HCT116 (cell line): ENCODE measurements at regions not wholly inside any gene's neighbourhood (a gene's known extent, or its start where the extent isn't known, plus 50 kb on each side); places are given as distances from the start of the nearest gene placed in this dataset.

Experiments
- ATAC-seq: fragments of 200-7000 bp; cut with Tn5 transposase; 2 replicates; pipeline ENCODE4 v1.9.1; 2020; ENCODE audit warnings: mild to moderate bottlenecking, moderate library complexity
- BruUV-seq: library from RNA; stranded (reverse); fragments of 400-500 nt; replicated peaks from 2 replicates; lab custom pipeline; 2021; lab: Mats Ljungman, UMichigan
- CTCF ChIA-PET: fragments of 300-600 bp; sonication (Branson Sonifier 250); formaldehyde crosslinking; loops from one replicate; lab custom pipeline; 2021; ENCODE audit warnings: antibody characterized with exemption; lab: Charles Lee
- POLR2A ChIA-PET: fragments of 300-600, 350-600 bp; sonication (Branson Sonifier 250); formaldehyde crosslinking; loops from one replicate; lab custom pipeline; 2021; ENCODE audit warnings: antibody characterized with exemption; lab: Charles Lee
- RAD21 ChIA-PET, 2 experiments: fragments of 300-600 bp; sonication (Branson Sonifier 250); formaldehyde crosslinking; loops; one replicate each; lab custom pipeline; 2023; ENCODE audit warnings: low total read pairs in 2 of 2; ENCODE audit not compliant: uncharacterized antibody in 2 of 2, unreplicated experiment in 2 of 2, low non-redundant PET in 1 of 2; lab: Charles Lee
- DNase-seq: peaks from one replicate; pipeline ENCODE4 v3.0.0-alpha.2; 2010; ENCODE audit warnings: low read depth, low spot score
- H2AFZ ChIP-seq: fragments of 200-600 bp; shearing (Covaris generic), sonication (generic); 2 replicates; pipeline ENCODE4 v1.6.1; 2017; ENCODE audit warnings: low read depth, mixed run types, mixed read lengths, antibody characterized with exemption, low read length; ENCODE audit not compliant: poor library complexity, severe bottlenecking
- H3K27ac ChIP-seq: 2 replicates; pipeline ENCODE4 v1.5.1; 2012; ENCODE audit warnings: low read depth, low read length
- H3K27me3 ChIP-seq: fragments of 200-600 bp; sonication (generic); 2 replicates; pipeline ENCODE4 v1.6.1; 2016; ENCODE audit warnings: mixed run types, low read length, mixed read lengths; ENCODE audit not compliant: insufficient read depth
- H3K36me3 ChIP-seq, 2 experiments: fragments of 200-500 bp in 1 of 2; fragments of 200-600 bp in 1 of 2; sonication (Bioruptor generic) in 1 of 2; sonication (generic) in 1 of 2; 2 replicates each; pipeline versions ENCODE4 v1.5.1 to v1.6.1; 2014 to 2016; ENCODE audit warnings: low read length in 2 of 2, inconsistent platforms in 1 of 2, mixed read lengths in 1 of 2, mixed run types in 1 of 2; ENCODE audit not compliant: insufficient read depth in 2 of 2, control insufficient read depth in 1 of 2
- H3K4me1 ChIP-seq, 2 experiments: fragments of 200-600 bp in 1 of 2; sonication (generic) in 1 of 2; 2 replicates each; pipeline versions ENCODE4 v1.5.1 to v1.6.1; 2012 to 2017; ENCODE audit warnings: low read length in 2 of 2, inconsistent platforms in 1 of 2, mild to moderate bottlenecking in 1 of 2, mixed read lengths in 1 of 2, mixed run types in 1 of 2, moderate library complexity in 1 of 2; ENCODE audit not compliant: insufficient read depth in 2 of 2, control insufficient read depth in 1 of 2
- H3K4me2 ChIP-seq: fragments of 200-600 bp; sonication (generic); 2 replicates; pipeline ENCODE4 v1.6.1; 2017; ENCODE audit warnings: mixed run types, low read length, mixed read lengths
- H3K4me3 ChIP-seq, 2 experiments: fragments of 200-600 bp in 1 of 2; sonication (generic) in 1 of 2; replicated peaks in 1 of 2; 2 replicates each; pipeline ENCODE4 v1.5.1; 2011 to 2016; ENCODE audit warnings: low read length in 2 of 2, control low read depth in 1 of 2, low read depth in 1 of 2, mild to moderate bottlenecking in 1 of 2, mixed read lengths in 1 of 2, mixed run types in 1 of 2
- H3K79me2 ChIP-seq: fragments of 200-600 bp; sonication (generic); 2 replicates; pipeline ENCODE4 v1.6.1; 2017; ENCODE audit warnings: mild to moderate bottlenecking, mixed run types, low read length, moderate library complexity, mixed read lengths; ENCODE audit not compliant: insufficient read depth
- H3K9ac ChIP-seq: fragments of 200-600 bp; sonication (generic); 2 replicates; pipeline ENCODE4 v1.6.1; 2016; ENCODE audit warnings: low read length, mixed read lengths
- H3K9me2 ChIP-seq: fragments of 200-600 bp; sonication (generic), shearing (Covaris generic); 2 replicates; pipeline ENCODE4 v1.6.1; 2017; ENCODE audit warnings: mixed run types, mild to moderate bottlenecking, moderate library complexity; ENCODE audit not compliant: insufficient read depth
- H3K9me3 ChIP-seq, 2 experiments: fragments of 200-500 bp in 1 of 2; fragments of 200-600 bp in 1 of 2; sonication (Bioruptor generic) in 1 of 2; sonication (generic) in 1 of 2; 2 replicates each; pipeline ENCODE4 v1.6.1; 2014 to 2017; ENCODE audit warnings: low read length in 2 of 2, mixed read lengths in 2 of 2, inconsistent platforms in 1 of 2, low read depth in 1 of 2, mild to moderate bottlenecking in 1 of 2, mixed run types in 1 of 2, moderate library complexity in 1 of 2; ENCODE audit not compliant: control insufficient read depth in 1 of 2, insufficient read depth in 1 of 2
- H4K20me1 ChIP-seq: fragments of 200-600 bp; sonication (generic), shearing (Covaris generic); 2 replicates; pipeline ENCODE4 v1.6.1; 2017; ENCODE audit warnings: mixed run types, mild to moderate bottlenecking, moderate library complexity; ENCODE audit not compliant: insufficient read depth
- ATF3 ChIP-seq: IDR thresholded peaks from 2 replicates; pipeline ENCODE4 v1.6.1; 2012
- CBX3 ChIP-seq: IDR thresholded peaks from 2 replicates; pipeline ENCODE4 v1.6.1; 2012; ENCODE audit warnings: low read depth
- CEBPB ChIP-seq: IDR thresholded peaks from 2 replicates; pipeline ENCODE4 v1.6.1; 2012; ENCODE audit warnings: low read depth
- ELF1 ChIP-seq: IDR thresholded peaks from 2 replicates; pipeline ENCODE4 v1.6.1; 2012; ENCODE audit warnings: low read depth, borderline replicate concordance
- EZH2 ChIP-seq: fragments of 200-600 bp; sonication (generic); IDR thresholded peaks from 2 replicates; pipeline ENCODE4 v1.6.1; 2017; ENCODE audit warnings: antibody characterized with exemption, mixed run types
- EZH2phosphoT487 ChIP-seq: fragments of 200-600 bp; IDR thresholded peaks from 2 replicates; pipeline ENCODE4 v1.6.1; 2018; ENCODE audit warnings: antibody characterized with exemption, borderline replicate concordance
- FOSL1 ChIP-seq: IDR thresholded peaks from 2 replicates; pipeline ENCODE4 v1.6.1; 2012; ENCODE audit warnings: low read depth
- JUND ChIP-seq: IDR thresholded peaks from 2 replicates; pipeline ENCODE4 v1.6.1; 2012
- RAD21 ChIP-seq: IDR thresholded peaks from 2 replicates; pipeline ENCODE4 v1.6.1; 2012; ENCODE audit warnings: low read depth, mild to moderate bottlenecking
- SIN3A ChIP-seq: IDR thresholded peaks from 2 replicates; pipeline ENCODE4 v1.6.1; 2012; ENCODE audit warnings: low read depth
- SRF ChIP-seq: IDR thresholded peaks from 2 replicates; pipeline ENCODE4 v1.6.1; 2012; ENCODE audit warnings: low read depth
- YY1 ChIP-seq: IDR thresholded peaks from 2 replicates; pipeline ENCODE4 v1.6.1; 2011; ENCODE audit warnings: low read length, low read depth, moderate library complexity, mild to moderate bottlenecking; ENCODE audit not compliant: insufficient replicate concordance; ENCODE audit errors: extremely low read depth
- ZBTB33 ChIP-seq: IDR thresholded peaks from 2 replicates; pipeline ENCODE4 v1.6.1; 2011; ENCODE audit warnings: mild to moderate bottlenecking, low read length, moderate library complexity; ENCODE audit not compliant: insufficient replicate concordance; ENCODE audit errors: extremely low read depth
- ZFX ChIP-seq: fragments of 450-650 bp; IDR thresholded peaks from 2 replicates; pipeline ENCODE4 v1.6.1; 2017
- ZNF274 ChIP-seq: fragments of 200-500 bp; sonication (Bioruptor generic); IDR thresholded peaks from 2 replicates; pipeline ENCODE4 v1.6.1; 2014; ENCODE audit warnings: mild to moderate bottlenecking, low read depth, low read length, inconsistent platforms
- intact Hi-C: fragments of 100-400 bp; cut with micrococcal nuclease; formaldehyde crosslinking; loops from 2 replicates; pipeline ENCODE4 v1.10.0; 2022
- TF ChIP-seq, protein P1 (sequence below): IDR thresholded peaks from 2 replicates; pipeline ENCODE4 v1.6.1; 2012; ENCODE audit warnings: low read depth

DNA sequence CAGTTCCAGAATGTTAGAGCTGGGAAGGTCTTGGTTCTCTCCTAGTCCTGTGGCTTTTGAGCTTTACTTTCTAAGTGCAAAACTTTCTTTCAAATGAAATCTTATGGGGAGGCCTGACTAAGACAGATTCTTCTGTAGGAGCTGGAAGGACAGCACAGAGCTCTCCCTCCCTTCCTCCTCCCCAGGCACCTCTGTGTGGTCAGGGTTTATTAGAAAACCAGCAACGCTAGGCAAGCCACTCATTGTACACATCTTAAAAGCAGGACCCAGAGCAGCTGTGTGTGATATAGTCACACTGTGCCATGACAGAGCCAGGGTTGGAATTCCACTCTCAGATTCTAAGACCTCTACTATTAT lies 241.1 kb upstream of the RAB4A start:
- no TSS peak for BruUV-seq
- Histone ChIP-seq H4K20me1 (no peaks in the 10 kb centered on the region), H3K9me3 (no peaks in the 10 kb centered on the region), H3K27me3 (peaks cover 21% of the 10 kb centered on the region; the same call in 1 of the 2 replicates)
- RAD21 ChIA-PET: no interaction called here
- intact Hi-C loops: no loop called here
- no peak for TF ChIP-seq EZH2
- no peak for TF ChIP-seq SIN3A
- TF ChIP-seq RAD21: no peak
- no peak for TF ChIP-seq ZFX
- TF ChIP-seq YY1: no peak
- TF ChIP-seq FOSL1: no peak
- no peak for TF ChIP-seq SRF
- no peak for TF ChIP-seq ZBTB33
- no peak for TF ChIP-seq EZH2phosphoT487
- no peak for TF ChIP-seq ZNF274
- no peak for TF ChIP-seq CEBPB
- no peak for TF ChIP-seq ELF1
- TF ChIP-seq, protein P1, sequence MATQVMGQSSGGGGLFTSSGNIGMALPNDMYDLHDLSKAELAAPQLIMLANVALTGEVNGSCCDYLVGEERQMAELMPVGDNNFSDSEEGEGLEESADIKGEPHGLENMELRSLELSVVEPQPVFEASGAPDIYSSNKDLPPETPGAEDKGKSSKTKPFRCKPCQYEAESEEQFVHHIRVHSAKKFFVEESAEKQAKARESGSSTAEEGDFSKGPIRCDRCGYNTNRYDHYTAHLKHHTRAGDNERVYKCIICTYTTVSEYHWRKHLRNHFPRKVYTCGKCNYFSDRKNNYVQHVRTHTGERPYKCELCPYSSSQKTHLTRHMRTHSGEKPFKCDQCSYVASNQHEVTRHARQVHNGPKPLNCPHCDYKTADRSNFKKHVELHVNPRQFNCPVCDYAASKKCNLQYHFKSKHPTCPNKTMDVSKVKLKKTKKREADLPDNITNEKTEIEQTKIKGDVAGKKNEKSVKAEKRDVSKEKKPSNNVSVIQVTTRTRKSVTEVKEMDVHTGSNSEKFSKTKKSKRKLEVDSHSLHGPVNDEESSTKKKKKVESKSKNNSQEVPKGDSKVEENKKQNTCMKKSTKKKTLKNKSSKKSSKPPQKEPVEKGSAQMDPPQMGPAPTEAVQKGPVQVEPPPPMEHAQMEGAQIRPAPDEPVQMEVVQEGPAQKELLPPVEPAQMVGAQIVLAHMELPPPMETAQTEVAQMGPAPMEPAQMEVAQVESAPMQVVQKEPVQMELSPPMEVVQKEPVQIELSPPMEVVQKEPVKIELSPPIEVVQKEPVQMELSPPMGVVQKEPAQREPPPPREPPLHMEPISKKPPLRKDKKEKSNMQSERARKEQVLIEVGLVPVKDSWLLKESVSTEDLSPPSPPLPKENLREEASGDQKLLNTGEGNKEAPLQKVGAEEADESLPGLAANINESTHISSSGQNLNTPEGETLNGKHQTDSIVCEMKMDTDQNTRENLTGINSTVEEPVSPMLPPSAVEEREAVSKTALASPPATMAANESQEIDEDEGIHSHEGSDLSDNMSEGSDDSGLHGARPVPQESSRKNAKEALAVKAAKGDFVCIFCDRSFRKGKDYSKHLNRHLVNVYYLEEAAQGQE: no peak
- TF ChIP-seq ATF3: no peak
- TF ChIP-seq JUND: no peak
- no peak for TF ChIP-seq CBX3
- TF ChIP-seq, all 23 proteins: peak for 0
- no peaks in the 10 kb centered on the region for H3K79me2 ChIP-seq
- no peak overlapping the region for H3K4me2 ChIP-seq
- DNase-seq (no peak), ATAC-seq (no peak)
- ChIA-PET POLR2A (no interaction called here), CTCF (no interaction called here)
- no peak overlapping the region for H3K9ac ChIP-seq
- no peaks in the 10 kb centered on the region for H3K9me2 ChIP-seq
- no peaks in the 10 kb centered on the region for H3K36me3 ChIP-seq
- H3K4me3 ChIP-seq: no peak overlapping the region
- no peak overlapping the region for H2AFZ ChIP-seq
- H3K27ac ChIP-seq: no peak overlapping the region
- peaks cover 1 to 3% of the 10 kb centered on the region in 2 experiments; a peak in 3 of 4 replicates for H3K4me1 ChIP-seq
